ENCODE measurements at regions not wholly inside any gene's neighbourhood (a gene's known extent, or its start where the extent isn't known, plus 50 kb on each side); places are given as distances from the start of the nearest gene placed in this dataset.

- RAD21 ChIA-PET (ENCODE audit: unreplicated experiment) = interaction anchor here (0.9 kb wide), 1 partner anchor 397 kb away, joined by 6 read pairs; no protein-coding TSS in a partner anchor
- no peak for FAIRE-seq
Observed at GRCh38 chr13:44072536-44072935, 192.8 kb downstream of the LACC1 start.

More at GRCh38 chr13:44072536-44072935, 192.8 kb downstream of the LACC1 start:
- H2AFZ ChIP-seq (ENCODE audit: control insufficient read depth, low read depth, low read length) = no peak overlapping the region
- CTCF ChIA-PET = no interaction called here
- H3K27me3 ChIP-seq (replicated peaks in 1 of 2; ENCODE audit: control insufficient read depth in 2 of 2, insufficient read depth in 2 of 2, low read length in 1 of 2) = no peaks in the 10 kb centered on the region
- no peaks in the 10 kb centered on the region for H3K4me1 ChIP-seq (ENCODE audit: control insufficient read depth, insufficient read depth, low read length)
- SMC1A ChIA-PET (ENCODE audit: uncharacterized antibody, unreplicated experiment) = no interaction called here
- H3K9ac ChIP-seq (ENCODE audit: control insufficient read depth, insufficient read depth, low read length) = no peak overlapping the region
- intact Hi-C loops (cut with micrococcal nuclease; ENCODE audit: unreplicated experiment) (no loop called here), in situ Hi-C loops (cut with MboI) (no loop called here)
- ATAC-seq = no peak
- no TSS peak for BruUV-seq (replicated peaks)
- POLR2A ChIA-PET = no interaction called here
- H3K4me2 ChIP-seq (ENCODE audit: control insufficient read depth, insufficient read depth) = no peak overlapping the region
- H3K36me3 ChIP-seq (ENCODE audit: control insufficient read depth in 2 of 2, insufficient read depth in 2 of 2, low read length in 1 of 2) = no peaks in the 10 kb centered on the region
- no peak for TF ChIP-seq NR2F1 (conservative IDR thresholded peaks at IDR 0.05)
- TF ChIP-seq HDGF (IDR thresholded peaks at IDR 0.05) = no peak
- no peak for TF ChIP-seq GATAD2B (conservative IDR thresholded peaks at IDR 0.05; ENCODE audit: low read depth)
- no peak for TF ChIP-seq CHD1 (IDR thresholded peaks at IDR 0.05; ENCODE audit: low read depth, low read length)
- TF ChIP-seq SKIL (IDR thresholded peaks at IDR 0.05; ENCODE audit: low read depth, poor library complexity, severe bottlenecking) = no peak
- TF ChIP-seq, protein P1, sequence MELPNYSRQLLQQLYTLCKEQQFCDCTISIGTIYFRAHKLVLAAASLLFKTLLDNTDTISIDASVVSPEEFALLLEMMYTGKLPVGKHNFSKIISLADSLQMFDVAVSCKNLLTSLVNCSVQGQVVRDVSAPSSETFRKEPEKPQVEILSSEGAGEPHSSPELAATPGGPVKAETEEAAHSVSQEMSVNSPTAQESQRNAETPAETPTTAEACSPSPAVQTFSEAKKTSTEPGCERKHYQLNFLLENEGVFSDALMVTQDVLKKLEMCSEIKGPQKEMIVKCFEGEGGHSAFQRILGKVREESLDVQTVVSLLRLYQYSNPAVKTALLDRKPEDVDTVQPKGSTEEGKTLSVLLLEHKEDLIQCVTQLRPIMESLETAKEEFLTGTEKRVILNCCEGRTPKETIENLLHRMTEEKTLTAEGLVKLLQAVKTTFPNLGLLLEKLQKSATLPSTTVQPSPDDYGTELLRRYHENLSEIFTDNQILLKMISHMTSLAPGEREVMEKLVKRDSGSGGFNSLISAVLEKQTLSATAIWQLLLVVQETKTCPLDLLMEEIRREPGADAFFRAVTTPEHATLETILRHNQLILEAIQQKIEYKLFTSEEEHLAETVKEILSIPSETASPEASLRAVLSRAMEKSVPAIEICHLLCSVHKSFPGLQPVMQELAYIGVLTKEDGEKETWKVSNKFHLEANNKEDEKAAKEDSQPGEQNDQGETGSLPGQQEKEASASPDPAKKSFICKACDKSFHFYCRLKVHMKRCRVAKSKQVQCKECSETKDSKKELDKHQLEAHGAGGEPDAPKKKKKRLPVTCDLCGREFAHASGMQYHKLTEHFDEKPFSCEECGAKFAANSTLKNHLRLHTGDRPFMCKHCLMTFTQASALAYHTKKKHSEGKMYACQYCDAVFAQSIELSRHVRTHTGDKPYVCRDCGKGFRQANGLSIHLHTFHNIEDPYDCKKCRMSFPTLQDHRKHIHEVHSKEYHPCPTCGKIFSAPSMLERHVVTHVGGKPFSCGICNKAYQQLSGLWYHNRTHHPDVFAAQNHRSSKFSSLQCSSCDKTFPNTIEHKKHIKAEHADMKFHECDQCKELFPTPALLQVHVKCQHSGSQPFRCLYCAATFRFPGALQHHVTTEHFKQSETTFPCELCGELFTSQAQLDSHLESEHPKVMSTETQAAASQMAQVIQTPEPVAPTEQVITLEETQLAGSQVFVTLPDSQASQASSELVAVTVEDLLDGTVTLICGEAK (IDR thresholded peaks at IDR 0.05; ENCODE audit: borderline replicate concordance) = no peak
- TF ChIP-seq, protein P2, sequence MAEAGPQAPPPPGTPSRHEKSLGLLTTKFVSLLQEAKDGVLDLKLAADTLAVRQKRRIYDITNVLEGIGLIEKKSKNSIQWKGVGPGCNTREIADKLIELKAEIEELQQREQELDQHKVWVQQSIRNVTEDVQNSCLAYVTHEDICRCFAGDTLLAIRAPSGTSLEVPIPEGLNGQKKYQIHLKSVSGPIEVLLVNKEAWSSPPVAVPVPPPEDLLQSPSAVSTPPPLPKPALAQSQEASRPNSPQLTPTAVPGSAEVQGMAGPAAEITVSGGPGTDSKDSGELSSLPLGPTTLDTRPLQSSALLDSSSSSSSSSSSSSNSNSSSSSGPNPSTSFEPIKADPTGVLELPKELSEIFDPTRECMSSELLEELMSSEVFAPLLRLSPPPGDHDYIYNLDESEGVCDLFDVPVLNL (IDR thresholded peaks at IDR 0.05; ENCODE audit: low read depth, low read length) = no peak
- no peaks in the 10 kb centered on the region for H4K20me1 ChIP-seq (ENCODE audit: control insufficient read depth, insufficient read depth)
- DNase-seq (ENCODE audit: low read depth, low spot score) = no peak
- no peak overlapping the region for H3K27ac ChIP-seq (ENCODE audit: control insufficient read depth, insufficient read depth)
- H3K79me2 ChIP-seq (ENCODE audit: control insufficient read depth, insufficient read depth, low read length) = no peaks in the 10 kb centered on the region
- H3K4me3 ChIP-seq = no peak overlapping the region
- H3K9me3 ChIP-seq (replicated peaks; ENCODE audit: control insufficient read depth, insufficient read depth, low read length) = no peaks in the 10 kb centered on the region; the same call in 1 of the 3 replicates

All from GM12878 (cell line).